ENCODE measurements at regions not wholly inside any gene's neighbourhood (a gene's known extent, or its start where the extent isn't known, plus 50 kb on each side); places are given as distances from the start of the nearest gene placed in this dataset.

- no peak overlapping the region for H3K4me2 ChIP-seq (ENCODE audit: insufficient read depth, low read length)
- intact Hi-C loops (cut with micrococcal nuclease) (no loop called here), in situ Hi-C loops (cut with MboI) (no loop called here)
- FAIRE-seq: no peak
- H3K36me3 ChIP-seq (ENCODE audit: control insufficient read depth, insufficient read depth, low read length): no peaks in the 10 kb centered on the region
- H3K9ac ChIP-seq (ENCODE audit: insufficient read depth in 1 of 2, low read depth in 2 of 2, low read length in 2 of 2): no peak overlapping the region
- DNase-seq (ENCODE audit: extremely low read depth in 1 of 4, low spot score in 3 of 4): peak in 1 of 4 experiments; percentile 29
- peak; percentile 13; the same call in 2 of the 3 replicates for ATAC-seq
- POLR2A ChIA-PET: interaction anchor here (0.7 to 1.1 kb wide), 4 partner anchors 8 to 463 kb away, joined by 3 to 4 read pairs (median 4); no protein-coding TSS in a partner anchor
- H3K4me1 ChIP-seq (replicated peaks in 1 of 2; ENCODE audit: control insufficient read depth in 2 of 2, insufficient read depth in 2 of 2, low read length in 2 of 2): no peaks in the 10 kb centered on the region
- H3K4me3 ChIP-seq: no peak overlapping the region
- no peaks in the 10 kb centered on the region for H3K9me3 ChIP-seq (replicated peaks; ENCODE audit: control insufficient read depth, insufficient read depth, low read depth, low read length)
- no TSS peak for BruUV-seq (replicated peaks)
- no peak overlapping the region for H3K27ac ChIP-seq (ENCODE audit: extremely low read depth, low read depth, low read length)
- no peak overlapping the region for H2AFZ ChIP-seq (ENCODE audit: low read depth, low read length)
- no peaks in the 10 kb centered on the region for H3K9me1 ChIP-seq (ENCODE audit: control insufficient read depth, insufficient read depth, low read length)
- TF ChIP-seq KDM2B (CRISPR knock-in tag; IDR thresholded peaks at IDR 0.05) (peak; percentile 29; the same call in 1 of the 2 replicates), PRMT5 (CRISPR knock-in tag; IDR thresholded peaks at IDR 0.05) (peak; percentile 63; the same call in 1 of the 2 replicates), ZNF212 (CRISPR knock-in tag; IDR thresholded peaks at IDR 0.05) (no peak), IRF2 (CRISPR knock-in tag; IDR thresholded peaks at IDR 0.05) (peak; percentile 72; the same call in 1 of the 2 replicates), IFI16 (CRISPR knock-in tag; IDR thresholded peaks at IDR 0.05) (no peak), RAD21 (CRISPR knock-in tag; conservative IDR thresholded peaks at IDR 0.05 in 1 of 2, IDR thresholded peaks at IDR 0.05 in 1 of 2) (no peak), MYBL2 (IDR thresholded peaks at IDR 0.05; ENCODE audit: low read depth) (no peak), MYBL2 (CRISPR knock-in tag; IDR thresholded peaks at IDR 0.05; ENCODE audit: borderline replicate concordance) (no peak), ELK1 (CRISPR knock-in tag; IDR thresholded peaks at IDR 0.05) (no peak), HOXB6 (CRISPR knock-in tag; IDR thresholded peaks at IDR 0.05; ENCODE audit: borderline replicate concordance) (no peak), SUPT5H (IDR thresholded peaks at IDR 0.05) (no peak), SRSF1 (IDR thresholded peaks at IDR 0.05; ENCODE audit: low read depth, low read length) (no peak), DPF2 (IDR thresholded peaks at IDR 0.05) (no peak), HDAC2 (IDR thresholded peaks at IDR 0.05) (no peak), ZNF140 (CRISPR knock-in tag; IDR thresholded peaks at IDR 0.05) (no peak), SIN3B (IDR thresholded peaks at IDR 0.05; ENCODE audit: low read depth) (0 out of 2 replicates have a peak, but pooled peaks have one; percentile 24), MEIS2 (IDR thresholded peaks at IDR 0.05; ENCODE audit: partially characterized antibody) (no peak), ZNF347 (CRISPR knock-in tag; IDR thresholded peaks at IDR 0.05; ENCODE audit: low read depth) (no peak)
- TF ChIP-seq, protein P1, sequence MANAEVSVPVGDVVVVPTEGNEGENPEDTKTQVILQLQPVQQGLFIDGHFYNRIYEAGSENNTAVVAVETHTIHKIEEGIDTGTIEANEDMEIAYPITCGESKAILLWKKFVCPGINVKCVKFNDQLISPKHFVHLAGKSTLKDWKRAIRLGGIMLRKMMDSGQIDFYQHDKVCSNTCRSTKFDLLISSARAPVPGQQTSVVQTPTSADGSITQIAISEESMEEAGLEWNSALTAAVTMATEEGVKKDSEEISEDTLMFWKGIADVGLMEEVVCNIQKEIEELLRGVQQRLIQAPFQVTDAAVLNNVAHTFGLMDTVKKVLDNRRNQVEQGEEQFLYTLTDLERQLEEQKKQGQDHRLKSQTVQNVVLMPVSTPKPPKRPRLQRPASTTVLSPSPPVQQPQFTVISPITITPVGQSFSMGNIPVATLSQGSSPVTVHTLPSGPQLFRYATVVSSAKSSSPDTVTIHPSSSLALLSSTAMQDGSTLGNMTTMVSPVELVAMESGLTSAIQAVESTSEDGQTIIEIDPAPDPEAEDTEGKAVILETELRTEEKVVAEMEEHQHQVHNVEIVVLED (CRISPR knock-in tag; IDR thresholded peaks at IDR 0.05): no peak
- TF ChIP-seq, protein P2, sequence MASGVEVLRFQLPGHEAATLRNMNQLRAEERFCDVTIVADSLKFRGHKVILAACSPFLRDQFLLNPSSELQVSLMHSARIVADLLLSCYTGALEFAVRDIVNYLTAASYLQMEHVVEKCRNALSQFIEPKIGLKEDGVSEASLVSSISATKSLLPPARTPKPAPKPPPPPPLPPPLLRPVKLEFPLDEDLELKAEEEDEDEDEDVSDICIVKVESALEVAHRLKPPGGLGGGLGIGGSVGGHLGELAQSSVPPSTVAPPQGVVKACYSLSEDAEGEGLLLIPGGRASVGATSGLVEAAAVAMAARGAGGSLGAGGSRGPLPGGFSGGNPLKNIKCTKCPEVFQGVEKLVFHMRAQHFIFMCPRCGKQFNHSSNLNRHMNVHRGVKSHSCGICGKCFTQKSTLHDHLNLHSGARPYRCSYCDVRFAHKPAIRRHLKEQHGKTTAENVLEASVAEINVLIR (CRISPR knock-in tag; IDR thresholded peaks at IDR 0.05): no peak
- H3K79me2 ChIP-seq (ENCODE audit: control insufficient read depth, insufficient read depth, low read length): no peaks in the 10 kb centered on the region
- H4K20me1 ChIP-seq (replicated peaks; ENCODE audit: control insufficient read depth, insufficient read depth, low read length): no peaks in the 10 kb centered on the region
- CTCF ChIA-PET (ENCODE audit: low intra/inter-chr PET ratio): interaction anchor here (1.8 kb wide), 1 partner anchor 10 kb away, joined by 4 read pairs; no protein-coding TSS in a partner anchor
- H3K27me3 ChIP-seq (ENCODE audit: control insufficient read depth in 2 of 2, insufficient read depth in 2 of 2, low read length in 2 of 2): peaks cover 2 to 12% of the 10 kb centered on the region in 2 experiments; a peak in 3 of 5 replicates
Observed at GRCh38 chr22:22364207-22364606, 119.6 kb downstream of the VPREB1 start.
